OCI-LY3 (cell line): ENCODE measurements at regions not wholly inside any gene's neighbourhood (a gene's known extent, or its start where the extent isn't known, plus 50 kb on each side); places are given as distances from the start of the nearest gene placed in this dataset.

Experiments
- H2AFZ ChIP-seq: fragments of 200-600, 300-600 bp; shearing (Covaris generic); 2 replicates; pipeline ENCODE4 v1.6.0; 2014; ENCODE audit warnings: antibody characterized with exemption, low read depth, low read length
- H3K27ac ChIP-seq: fragments of 200-600, 300-600 bp; sonication (generic); 2 replicates; pipeline ENCODE4 v1.5.1; 2014; ENCODE audit warnings: mild to moderate bottlenecking, low read length, moderate library complexity, mixed read lengths
- H3K27me3 ChIP-seq: fragments of 200-600, 300-600 bp; sonication (generic); 2 replicates; pipeline ENCODE4 v1.6.1; 2014; ENCODE audit warnings: low read depth, low read length, mixed read lengths
- H3K36me3 ChIP-seq: fragments of 200-600, 300-600 bp; sonication (generic); replicated peaks from 2 replicates; pipeline ENCODE3; 2014; ENCODE audit warnings: low read depth, low read length, mixed read lengths
- H3K4me1 ChIP-seq: fragments of 300-600, 200-600 bp; sonication (generic); 2 replicates; pipeline ENCODE4 v1.6.1; 2014; ENCODE audit warnings: low read length, mixed read lengths
- H3K4me2 ChIP-seq: fragments of 200-600, 300-600 bp; sonication (generic); 2 replicates; pipeline ENCODE4 v1.6.1; 2014; ENCODE audit warnings: low read length, mixed read lengths
- H3K4me3 ChIP-seq: fragments of 300-600, 200-600 bp; sonication (generic); 2 replicates; pipeline ENCODE4 v1.5.1; 2014; ENCODE audit warnings: antibody characterized with exemption, mild to moderate bottlenecking, low read length, moderate library complexity
- H3K79me2 ChIP-seq: fragments of 300-600, 200-600 bp; shearing (Covaris generic); 2 replicates; pipeline ENCODE4 v1.6.1; 2014; ENCODE audit warnings: mild to moderate bottlenecking, low read length, mixed read lengths
- H3K9ac ChIP-seq: fragments of 300-600, 200-600 bp; shearing (Covaris generic); 2 replicates; pipeline ENCODE4 v1.6.0; 2014; ENCODE audit warnings: mild to moderate bottlenecking, low read length, moderate library complexity
- H3K9me3 ChIP-seq: fragments of 200-600, 300-600 bp; shearing (Covaris generic); 2 replicates; pipeline ENCODE4 v1.6.1; 2014; ENCODE audit warnings: low read length, mixed read lengths; ENCODE audit not compliant: insufficient read depth
- H4K20me1 ChIP-seq: fragments of 200-600, 300-600 bp; sonication (generic); 2 replicates; pipeline ENCODE4 v1.6.1; 2016; ENCODE audit warnings: low read length, mixed read lengths; ENCODE audit not compliant: insufficient read depth
- EZH2phosphoT487 ChIP-seq: fragments of 200-600 bp; shearing (Covaris generic); IDR thresholded peaks from 2 replicates; pipeline ENCODE4 v1.6.1; 2018; ENCODE audit warnings: antibody characterized with exemption, mixed run types, low read depth
- TF ChIP-seq, protein P1 (sequence below): fragments of 200-600, 300-600 bp; sonication (generic); IDR thresholded peaks from 2 replicates; pipeline ENCODE4 v1.5.1; 2014; ENCODE audit warnings: antibody characterized with exemption, low read length, low read depth

DNA sequence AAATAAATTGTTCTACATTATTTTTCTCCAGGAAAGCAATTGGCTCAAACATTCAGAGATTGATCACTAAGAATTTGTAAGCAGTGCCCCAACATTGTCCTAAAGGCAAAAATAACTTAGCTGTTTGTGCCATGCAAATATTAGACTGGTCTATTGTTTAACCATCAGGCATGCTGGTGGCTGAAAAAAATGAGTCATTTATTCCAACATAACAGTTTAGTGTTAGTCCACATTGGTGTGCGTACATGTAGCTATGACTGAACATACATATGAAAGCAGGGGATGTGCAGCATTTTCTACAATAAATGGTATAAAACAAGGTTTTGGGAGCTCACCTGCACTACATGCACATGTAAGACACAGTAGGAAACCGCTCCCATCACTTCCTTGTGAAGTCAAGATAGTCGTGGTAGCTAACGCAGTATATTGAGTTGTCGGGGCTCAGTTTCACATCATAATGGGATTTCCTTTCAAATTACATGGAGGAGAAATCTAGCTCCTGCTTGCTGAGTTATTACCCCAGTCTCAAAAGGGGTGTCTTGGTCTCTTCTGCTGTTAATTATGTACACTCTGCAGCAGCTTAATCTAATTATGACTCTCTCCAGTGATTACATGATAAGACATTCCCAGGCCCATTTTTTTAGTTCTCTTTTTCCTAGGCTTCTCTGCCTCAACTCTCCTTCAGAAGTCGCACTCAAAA is 199.4 kb downstream of the LYPLAL1 start:
- Histone ChIP-seq H2AFZ (no peak overlapping the region), H3K27ac (no peak overlapping the region), H3K27me3 (no peaks in the 10 kb centered on the region), H3K36me3 (no peaks in the 10 kb centered on the region), H3K4me2 (no peak overlapping the region), H4K20me1 (no peaks in the 10 kb centered on the region), H3K79me2 (no peaks in the 10 kb centered on the region), H3K9me3 (no peaks in the 10 kb centered on the region), H3K4me1 (no peaks in the 10 kb centered on the region), H3K4me3 (no peak overlapping the region), H3K9ac (no peak overlapping the region)
- no peak for TF ChIP-seq EZH2phosphoT487
- TF ChIP-seq, protein P1, sequence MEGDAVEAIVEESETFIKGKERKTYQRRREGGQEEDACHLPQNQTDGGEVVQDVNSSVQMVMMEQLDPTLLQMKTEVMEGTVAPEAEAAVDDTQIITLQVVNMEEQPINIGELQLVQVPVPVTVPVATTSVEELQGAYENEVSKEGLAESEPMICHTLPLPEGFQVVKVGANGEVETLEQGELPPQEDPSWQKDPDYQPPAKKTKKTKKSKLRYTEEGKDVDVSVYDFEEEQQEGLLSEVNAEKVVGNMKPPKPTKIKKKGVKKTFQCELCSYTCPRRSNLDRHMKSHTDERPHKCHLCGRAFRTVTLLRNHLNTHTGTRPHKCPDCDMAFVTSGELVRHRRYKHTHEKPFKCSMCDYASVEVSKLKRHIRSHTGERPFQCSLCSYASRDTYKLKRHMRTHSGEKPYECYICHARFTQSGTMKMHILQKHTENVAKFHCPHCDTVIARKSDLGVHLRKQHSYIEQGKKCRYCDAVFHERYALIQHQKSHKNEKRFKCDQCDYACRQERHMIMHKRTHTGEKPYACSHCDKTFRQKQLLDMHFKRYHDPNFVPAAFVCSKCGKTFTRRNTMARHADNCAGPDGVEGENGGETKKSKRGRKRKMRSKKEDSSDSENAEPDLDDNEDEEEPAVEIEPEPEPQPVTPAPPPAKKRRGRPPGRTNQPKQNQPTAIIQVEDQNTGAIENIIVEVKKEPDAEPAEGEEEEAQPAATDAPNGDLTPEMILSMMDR, result no peak

DNA sequence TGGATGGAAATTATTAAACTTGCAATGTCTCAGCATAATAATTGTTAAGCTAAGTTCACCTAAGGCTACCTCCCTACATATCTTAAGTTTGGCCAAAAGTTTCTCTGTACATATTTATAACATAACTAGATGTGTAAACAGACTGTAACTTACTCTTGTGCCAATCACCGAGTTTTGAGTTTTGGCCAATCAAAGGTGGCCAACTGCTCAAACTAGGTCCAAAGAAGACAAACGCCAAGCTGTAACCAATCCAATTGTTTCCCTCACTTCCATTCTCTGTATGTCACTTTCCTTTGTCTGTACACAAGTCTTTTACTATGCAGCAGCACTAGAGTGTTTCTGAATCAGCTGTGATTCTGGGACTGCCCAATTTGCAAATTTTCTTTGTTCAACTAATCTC is 197.8 kb downstream of the LYPLAL1 start:
- Histone ChIP-seq H3K79me2 (no peaks in the 10 kb centered on the region), H4K20me1 (no peaks in the 10 kb centered on the region), H2AFZ (no peak overlapping the region), H3K9ac (no peak overlapping the region), H3K27me3 (no peaks in the 10 kb centered on the region), H3K4me2 (no peak overlapping the region), H3K27ac (no peak overlapping the region), H3K36me3 (no peaks in the 10 kb centered on the region), H3K4me1 (no peaks in the 10 kb centered on the region), H3K9me3 (no peaks in the 10 kb centered on the region), H3K4me3 (no peak overlapping the region)
- TF ChIP-seq, protein P1, result no peak
- no peak for TF ChIP-seq EZH2phosphoT487

DNA sequence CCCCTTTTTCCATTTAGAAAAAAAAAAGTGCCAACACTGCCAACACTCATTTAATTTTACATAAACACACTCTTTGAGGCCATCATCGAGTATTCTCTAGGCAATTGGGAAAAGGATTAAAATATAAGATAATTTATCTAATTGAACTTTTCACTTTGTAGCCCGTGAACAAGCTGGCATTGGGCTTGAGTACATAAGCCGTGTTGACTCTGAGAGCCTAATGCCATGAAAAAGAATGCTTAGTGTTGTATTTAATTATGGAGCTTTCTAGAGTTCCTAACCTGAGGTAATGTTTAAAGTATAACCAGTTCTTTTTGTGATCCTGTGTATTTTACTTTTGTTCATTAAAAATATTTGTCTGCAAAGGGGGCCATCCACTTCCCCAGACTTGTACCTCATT is 193.8 kb downstream of the LYPLAL1 start:
- H3K4me2 ChIP-seq, result no peak overlapping the region
- H2AFZ ChIP-seq, result no peak overlapping the region
- TF ChIP-seq, protein P1, result no peak
- TF ChIP-seq EZH2phosphoT487, result no peak
- no peaks in the 10 kb centered on the region for H3K9me3 ChIP-seq
- no peaks in the 10 kb centered on the region for H3K79me2 ChIP-seq
- H3K4me3 ChIP-seq, result no peak overlapping the region
- H3K36me3 ChIP-seq, result no peaks in the 10 kb centered on the region
- no peaks in the 10 kb centered on the region for H4K20me1 ChIP-seq
- H3K27ac ChIP-seq, result no peak overlapping the region
- no peak overlapping the region for H3K9ac ChIP-seq
- H3K4me1 ChIP-seq, result no peaks in the 10 kb centered on the region
- no peaks in the 10 kb centered on the region for H3K27me3 ChIP-seq

DNA sequence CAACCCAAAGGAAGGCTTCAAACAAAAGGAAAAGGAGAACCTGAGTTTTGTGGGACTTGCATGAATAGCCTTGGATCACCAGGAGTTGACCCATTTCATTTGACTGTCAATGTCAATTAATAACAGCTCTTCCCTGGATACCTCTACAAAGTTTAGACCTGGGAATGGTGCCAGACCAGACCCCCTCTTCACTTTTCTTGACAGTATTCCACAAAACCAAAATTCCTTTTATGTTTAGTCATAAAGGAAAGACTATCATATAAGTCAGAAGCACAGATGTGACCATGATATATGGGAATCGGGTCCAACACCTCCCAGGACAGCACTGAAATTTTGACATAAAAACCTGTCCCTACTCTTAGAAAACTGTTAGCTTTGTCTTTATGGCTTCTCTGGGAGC is 191.8 kb downstream of the LYPLAL1 start:
- H3K79me2 ChIP-seq, result no peaks in the 10 kb centered on the region
- H3K9ac ChIP-seq, result no peak overlapping the region
- no peaks in the 10 kb centered on the region for H3K36me3 ChIP-seq
- no peaks in the 10 kb centered on the region for H4K20me1 ChIP-seq
- H2AFZ ChIP-seq, result no peak overlapping the region
- H3K4me2 ChIP-seq, result no peak overlapping the region
- H3K27ac ChIP-seq, result no peak overlapping the region
- no peaks in the 10 kb centered on the region for H3K27me3 ChIP-seq
- H3K4me3 ChIP-seq, result no peak overlapping the region
- no peaks in the 10 kb centered on the region for H3K9me3 ChIP-seq
- TF ChIP-seq, protein P1, result no peak
- no peak for TF ChIP-seq EZH2phosphoT487
- H3K4me1 ChIP-seq, result no peaks in the 10 kb centered on the region
